HG03354 (cell line): ENCODE measurements at regions not wholly inside any gene's neighbourhood (a gene's known extent, or its start where the extent isn't known, plus 50 kb on each side); places are given as distances from the start of the nearest gene placed in this dataset.

Source experiments
- ATAC-seq: cut with Tn5 transposase; IDR thresholded peaks from one replicate; pipeline ENCODE4 v1.9.1; 2021; ENCODE audit warnings: mild to moderate bottlenecking; ENCODE audit not compliant: unreplicated experiment, poor library complexity, severe bottlenecking

GRCh38 chr12:42686514-42687172 lies 97.1 kb upstream of the PRICKLE1 start:
- no peak for ATAC-seq

GRCh38 chr12:42684802-42685071 lies 95.2 kb upstream of the PRICKLE1 start:
- ATAC-seq: no peak

- ATAC-seq: no peak
Measured at GRCh38 chr12:42683933-42684801, 94.6 kb upstream of the PRICKLE1 start.

DNA sequence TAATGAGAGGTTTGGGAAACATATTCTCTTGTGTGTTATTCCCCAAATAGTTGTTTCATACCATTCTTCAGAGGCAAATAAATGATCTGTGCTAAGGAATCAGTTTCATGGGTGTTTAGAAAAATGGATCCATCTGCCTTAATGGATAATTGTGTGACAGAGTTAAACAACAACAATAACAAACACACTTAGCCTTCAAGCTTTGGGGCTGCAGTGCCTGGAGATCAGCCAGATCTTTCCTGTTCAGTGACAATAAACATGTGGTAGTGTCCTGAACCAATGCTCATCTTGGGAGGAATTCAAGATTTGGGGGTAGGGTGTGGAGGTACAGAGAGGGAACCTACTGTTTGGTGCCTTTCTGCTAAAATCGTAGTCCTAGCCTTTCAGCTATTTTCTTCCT lies 93.7 kb upstream of the PRICKLE1 start:
- no peak for ATAC-seq

- no peak for ATAC-seq
Measured at GRCh38 chr12:42679466-42679865, 89.9 kb upstream of the PRICKLE1 start.

DNA sequence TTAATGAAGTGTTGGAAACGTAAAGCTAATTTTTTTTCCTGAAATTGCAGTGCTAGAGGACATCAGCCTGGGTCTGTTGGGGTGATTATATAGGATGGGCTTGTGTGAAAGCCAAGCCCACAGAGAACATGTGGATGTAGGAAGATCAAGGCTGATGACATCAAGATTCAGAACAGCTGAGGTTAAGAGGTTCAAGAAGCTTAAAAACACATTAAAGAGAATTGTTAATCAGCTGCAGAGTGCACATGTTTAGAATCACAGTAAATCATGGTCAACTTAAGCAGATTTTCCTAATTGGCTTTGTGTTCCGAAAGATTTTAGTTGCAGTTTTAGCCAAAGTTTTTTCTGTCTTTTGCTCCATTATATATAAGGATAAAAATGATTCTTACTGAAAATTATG lies 87.9 kb upstream of the PRICKLE1 start:
- ATAC-seq: no peak

GRCh38 chr12:42673535-42673934 lies 84.0 kb upstream of the PRICKLE1 start:
- ATAC-seq: no peak

DNA sequence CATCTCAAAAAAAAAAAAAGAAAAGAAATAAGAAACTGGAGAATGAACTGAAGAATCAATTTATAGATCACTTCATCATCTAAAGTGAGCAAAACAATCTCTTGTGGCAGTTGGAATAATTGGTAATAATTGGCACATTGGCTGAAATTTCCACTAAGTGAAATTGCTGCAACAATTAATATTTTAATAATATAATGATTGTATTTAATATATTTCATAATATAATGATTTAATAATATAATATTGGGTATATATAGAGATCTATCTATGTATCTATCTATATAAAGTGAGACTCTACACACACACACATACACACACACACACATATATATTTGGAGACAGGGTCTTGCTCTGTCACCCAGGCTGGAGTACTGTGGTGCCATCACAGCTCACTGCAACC lies 81.2 kb upstream of the PRICKLE1 start:
- ATAC-seq: no peak

DNA sequence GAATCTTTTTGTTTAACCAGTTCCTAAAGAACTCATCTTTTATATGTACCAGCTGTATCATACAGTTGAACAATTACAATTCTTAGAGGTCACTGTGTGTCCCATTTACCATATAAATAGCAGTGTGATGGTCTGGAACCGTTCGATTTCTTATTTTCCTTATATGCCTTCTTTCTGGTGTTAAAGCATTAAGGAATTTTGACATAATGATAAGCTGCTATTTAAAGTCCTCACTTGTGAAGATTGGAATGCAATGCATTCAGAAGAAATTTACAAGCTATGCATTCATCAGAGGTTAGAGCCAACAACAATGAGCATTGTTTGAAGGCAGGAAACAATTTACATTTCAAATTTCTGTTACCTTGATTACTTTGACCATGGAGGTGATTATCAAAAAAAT lies 80.0 kb upstream of the PRICKLE1 start:
- ATAC-seq: no peak

- ATAC-seq: no peak
Measured at GRCh38 chr12:42666671-42667243, 77.2 kb upstream of the PRICKLE1 start.

DNA sequence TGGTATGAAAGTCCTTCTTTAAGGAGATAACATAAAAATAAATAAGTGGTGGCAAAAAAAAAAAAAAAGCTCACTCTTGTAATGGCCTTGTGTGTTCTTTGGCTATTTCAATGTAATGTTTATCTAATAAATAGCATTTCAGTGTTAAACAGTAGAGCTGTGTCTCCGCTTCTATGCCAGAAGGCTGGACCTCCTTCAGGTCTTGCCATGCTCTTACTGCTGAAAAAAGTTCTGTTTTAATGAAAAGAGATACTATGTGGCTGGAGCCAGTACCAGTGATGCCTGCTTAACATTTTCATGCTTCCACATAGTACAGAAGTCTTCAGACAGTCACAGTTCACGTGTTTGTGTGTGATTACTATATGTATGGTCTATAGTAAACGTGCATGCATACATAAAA lies 74.1 kb upstream of the PRICKLE1 start:
- ATAC-seq: no peak

DNA sequence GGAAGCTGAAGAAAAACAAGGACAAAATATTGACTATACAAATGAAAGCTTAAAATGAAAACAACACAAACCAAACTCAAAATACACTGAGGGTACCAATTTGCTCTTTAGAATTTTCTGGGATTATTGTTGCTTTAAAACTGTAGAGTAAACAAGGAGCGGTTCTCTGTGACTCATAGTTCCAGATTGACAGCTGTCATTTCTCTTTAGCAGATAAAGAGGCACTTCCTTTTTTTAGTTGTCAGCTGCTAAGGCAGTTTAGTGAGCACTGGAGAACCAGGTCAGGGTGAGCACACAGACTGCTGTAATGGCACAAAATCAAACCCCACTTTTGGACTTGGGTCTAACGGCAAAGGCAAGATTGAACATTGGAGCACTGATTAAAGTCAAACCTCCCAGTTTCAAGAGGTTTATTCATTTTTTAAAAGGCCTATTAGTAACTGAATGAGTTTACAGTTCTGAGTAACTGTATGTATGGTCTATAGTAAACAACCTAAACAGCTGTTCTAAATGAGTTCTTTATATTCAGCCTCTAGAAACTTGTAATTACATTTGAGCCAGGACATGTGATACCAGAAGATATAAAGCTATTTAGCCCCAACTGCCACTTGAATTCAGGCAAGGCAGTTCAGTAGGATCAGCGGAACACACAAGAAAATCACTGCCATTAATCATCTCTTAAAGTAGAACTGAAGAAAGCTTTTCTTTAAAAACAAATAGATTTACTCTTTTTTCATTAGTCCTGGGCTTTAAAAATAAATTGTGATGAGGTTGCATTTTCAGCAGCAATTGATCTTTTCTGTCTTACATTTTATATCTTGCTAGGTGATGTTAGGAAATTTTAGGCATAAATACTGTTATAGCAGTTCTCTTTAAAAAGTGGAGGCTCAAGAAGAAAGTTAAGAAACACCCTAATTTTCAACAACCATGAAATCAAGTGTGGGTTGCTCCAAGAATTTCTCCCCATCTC lies 71.7 kb upstream of the PRICKLE1 start:
- no peak for ATAC-seq

DNA sequence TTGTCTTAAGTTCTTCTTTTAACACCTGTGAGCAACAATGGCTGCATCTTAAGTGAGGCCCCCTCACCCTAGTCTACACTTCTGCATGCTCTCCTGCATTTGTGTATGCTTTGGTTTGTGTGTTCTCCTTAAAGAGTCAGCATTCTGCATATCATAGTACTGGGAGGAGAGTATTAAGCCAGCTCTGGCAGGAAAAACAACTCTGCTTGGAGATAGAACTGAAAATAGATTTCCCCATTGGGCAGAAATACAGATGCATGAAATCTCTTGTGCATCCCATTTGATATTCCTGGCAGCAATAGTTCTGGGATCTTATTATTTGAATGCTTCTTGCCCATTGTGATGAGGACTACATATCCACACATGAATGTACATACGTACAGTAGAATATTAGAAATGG lies 70.6 kb upstream of the PRICKLE1 start:
- no peak for ATAC-seq

DNA sequence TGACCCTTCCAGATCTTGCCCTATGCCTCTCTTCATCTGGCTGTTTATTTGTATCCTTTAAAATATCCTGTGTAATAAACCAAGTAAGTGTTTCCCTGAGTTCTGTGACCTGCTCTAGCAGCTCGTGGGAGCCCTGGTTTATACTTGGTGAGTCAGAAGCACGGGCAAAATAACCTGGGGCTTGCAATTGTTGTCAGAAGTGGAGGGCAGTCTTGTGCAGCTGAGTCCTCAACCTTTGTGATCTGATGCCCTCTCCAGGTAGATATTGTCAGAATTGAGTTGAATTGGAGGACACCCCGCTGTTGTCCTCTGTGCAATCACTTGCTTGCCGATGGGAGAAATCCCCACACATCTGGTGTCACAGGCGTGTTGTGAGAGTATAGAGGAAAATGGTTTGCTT lies 62.5 kb upstream of the PRICKLE1 start:
- ATAC-seq: no peak

GRCh38 chr12:42648061-42648460 lies 58.5 kb upstream of the PRICKLE1 start:
- no peak for ATAC-seq

- no peak for ATAC-seq
Measured at GRCh38 chr12:42643881-42644579, 54.5 kb upstream of the PRICKLE1 start.

DNA sequence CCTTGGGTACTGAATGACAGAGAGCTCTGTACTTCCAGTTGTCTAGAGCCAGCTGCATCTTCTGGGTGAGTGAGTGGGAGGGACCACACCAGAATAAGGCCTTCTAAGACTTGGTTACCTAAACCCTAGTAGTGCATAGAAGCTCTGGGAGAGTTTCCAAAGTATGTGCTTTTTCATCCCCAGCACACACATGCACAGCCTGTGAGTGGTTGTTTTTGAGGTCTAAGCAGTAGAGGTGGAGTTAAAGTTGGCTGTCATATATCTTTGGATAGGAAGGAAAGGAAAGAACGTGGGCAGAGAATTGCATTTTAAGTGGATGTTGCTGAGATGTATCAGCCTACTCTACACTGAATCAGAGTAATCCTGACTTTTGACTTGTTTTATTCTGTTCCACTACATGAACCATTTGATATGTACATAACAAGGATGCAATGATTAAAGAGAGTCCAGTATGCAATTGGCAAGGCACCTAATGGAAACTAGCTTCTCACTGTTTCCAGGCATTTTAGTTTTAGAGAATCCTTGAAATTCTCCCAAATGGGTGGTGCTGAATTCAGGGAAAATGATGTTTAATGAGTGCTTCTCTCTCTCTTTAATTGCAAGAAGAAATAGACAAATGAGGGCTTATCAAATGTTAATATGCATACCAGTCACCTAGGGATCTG lies 51.8 kb upstream of the PRICKLE1 start:
- no peak for ATAC-seq

DNA sequence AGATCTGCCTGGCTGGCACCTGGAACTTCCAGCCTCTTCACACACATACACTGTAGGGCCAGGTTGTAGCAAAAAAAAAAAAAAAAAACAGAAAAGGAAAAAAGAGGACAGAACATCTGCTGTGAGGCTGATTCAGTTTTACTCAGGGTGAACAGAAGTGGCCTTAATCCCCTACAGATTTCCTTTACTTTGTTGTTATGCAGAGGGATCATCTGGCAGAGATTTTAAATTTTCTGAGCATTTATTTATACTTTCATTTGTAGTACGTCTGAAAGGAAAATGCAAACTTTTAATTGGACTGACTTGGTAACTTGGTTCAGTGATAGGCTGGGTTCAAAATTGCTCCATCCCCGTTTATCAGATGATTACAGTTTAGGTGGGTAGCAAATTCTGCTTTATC lies 50.8 kb upstream of the PRICKLE1 start:
- no peak for ATAC-seq

DNA sequence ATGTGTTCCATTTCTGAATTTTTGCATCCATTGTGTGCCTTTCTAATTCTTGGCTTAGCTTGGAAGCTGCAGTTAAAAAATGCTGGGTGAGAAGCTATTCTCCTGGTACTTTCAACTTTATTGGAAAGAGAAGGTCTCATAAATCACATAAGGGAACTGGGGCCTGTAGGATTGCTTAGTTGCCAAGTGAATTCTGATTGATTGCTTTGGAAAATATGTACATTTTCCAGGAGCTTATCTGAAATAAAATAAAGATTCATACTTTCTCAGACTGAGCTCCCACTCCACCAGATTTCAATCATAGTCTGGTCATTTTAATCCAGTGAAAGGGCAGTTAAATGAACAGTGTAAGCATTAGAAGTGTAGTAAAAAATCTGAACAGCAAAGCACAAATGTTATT lies 50.0 kb upstream of the PRICKLE1 start:
- ATAC-seq: no peak
